ENCODE measurements at regions not wholly inside any gene's neighbourhood (a gene's known extent, or its start where the extent isn't known, plus 50 kb on each side); places are given as distances from the start of the nearest gene placed in this dataset.

GRCh38 chr16:51888016-51888415 lies 658.9 kb downstream of the TOX3 start (continued):
- no peak for TF ChIP-seq ZNF512B (CRISPR knock-in tag; IDR thresholded peaks at IDR 0.05; ENCODE audit: borderline replicate concordance)
- no peak for TF ChIP-seq NFYC (CRISPR knock-in tag; IDR thresholded peaks at IDR 0.05)
- TF ChIP-seq ARNT2 (CRISPR knock-in tag; IDR thresholded peaks at IDR 0.05; ENCODE audit: low read depth), result no peak
- no peak for TF ChIP-seq ZNF260 (CRISPR knock-in tag; IDR thresholded peaks at IDR 0.05; ENCODE audit: borderline replicate concordance, low read depth)
- no peak for TF ChIP-seq ZSCAN21 (CRISPR knock-in tag; IDR thresholded peaks at IDR 0.05; ENCODE audit: borderline replicate concordance)
- TF ChIP-seq NCOR1 (IDR thresholded peaks at IDR 0.05; ENCODE audit: borderline replicate concordance, low read length), result no peak
- no peak for TF ChIP-seq GMEB2 (CRISPR knock-in tag; IDR thresholded peaks at IDR 0.05; ENCODE audit: low read depth)
- no peak for TF ChIP-seq HNF4G (IDR thresholded peaks at IDR 0.05; ENCODE audit: borderline replicate concordance, low read depth, low read length)
- TF ChIP-seq HNF4G (CRISPR knock-in tag; IDR thresholded peaks at IDR 0.05; ENCODE audit: borderline replicate concordance, low read depth), result no peak

- DNase-seq (ENCODE audit: low spot score) (no peak), ATAC-seq (no peak), FAIRE-seq (no peak)
- CTCF ChIA-PET (ENCODE audit: low intra/inter-chr PET ratio, low total read pairs), result no interaction called here
- Histone ChIP-seq H3K9me3 (ENCODE audit: low read length) (no peaks in the 10 kb centered on the region), H3K4me2 (ENCODE audit: low read depth, low read length) (no peak overlapping the region), H3K27ac (ENCODE audit: extremely low read length, insufficient read depth, low read length) (no peak overlapping the region), H3K4me3 (replicated peaks in 1 of 3; ENCODE audit: insufficient read depth in 1 of 3, low read depth in 2 of 3, low read length in 3 of 3) (no peak overlapping the region), H3K36me3 (replicated peaks in 1 of 2; ENCODE audit: control insufficient read depth in 1 of 2, insufficient read depth in 2 of 2, low read length in 2 of 2) (no peaks in the 10 kb centered on the region), H4K20me1 (ENCODE audit: insufficient read depth, low read length) (no peaks in the 10 kb centered on the region), H2AFZ (ENCODE audit: low read length) (no peak overlapping the region), H3K27me3 (ENCODE audit: control insufficient read depth in 1 of 2, insufficient read depth in 2 of 2, low read length in 2 of 2) (no peaks in the 10 kb centered on the region), H3K79me2 (ENCODE audit: insufficient read depth, low read length) (no peaks in the 10 kb centered on the region), H3K4me1 (ENCODE audit: insufficient read depth, low read length) (no peaks in the 10 kb centered on the region), H3K9ac (ENCODE audit: insufficient read depth, low read depth, low read length) (no peak overlapping the region)
- in situ Hi-C loops (cut with HindIII; ENCODE audit: extremely low pct_ligation_motif_present, low pct_unique_long_range_greater_than_20kb), result no loop called here
- POLR2A ChIA-PET, result no interaction called here
- no TSS peak for BruUV-seq (replicated peaks)
- 10% methylated on average over 2 of the region's 2 CpGs for WGBS (ENCODE audit: low lambda C conversion rate)
- intact Hi-C loops (cut with micrococcal nuclease; ENCODE audit: unreplicated experiment), result no loop called here
- TF ChIP-seq CHCHD3 (CRISPR knock-in tag; IDR thresholded peaks at IDR 0.05) (no peak), TAF1 (CRISPR knock-in tag; IDR thresholded peaks at IDR 0.05) (no peak), ZNF512 (CRISPR knock-in tag; IDR thresholded peaks at IDR 0.05) (no peak), AGO2 (optimal IDR thresholded peaks at IDR 0.05; ENCODE audit: low read depth, low read length) (no peak), NAIF1 (CRISPR knock-in tag; IDR thresholded peaks at IDR 0.05; ENCODE audit: borderline replicate concordance) (no peak), KDM5B (CRISPR knock-in tag; IDR thresholded peaks at IDR 0.05; ENCODE audit: borderline replicate concordance) (no peak), ATF4 (CRISPR knock-in tag; IDR thresholded peaks at IDR 0.05) (no peak), MTF2 (CRISPR knock-in tag; IDR thresholded peaks at IDR 0.05; ENCODE audit: borderline replicate concordance) (no peak)
Measured at GRCh38 chr16:51886456-51886855, 660.5 kb downstream of the TOX3 start.
